ENCODE measurements at regions not wholly inside any gene's neighbourhood (a gene's known extent, or its start where the extent isn't known, plus 50 kb on each side); places are given as distances from the start of the nearest gene placed in this dataset.

DNA sequence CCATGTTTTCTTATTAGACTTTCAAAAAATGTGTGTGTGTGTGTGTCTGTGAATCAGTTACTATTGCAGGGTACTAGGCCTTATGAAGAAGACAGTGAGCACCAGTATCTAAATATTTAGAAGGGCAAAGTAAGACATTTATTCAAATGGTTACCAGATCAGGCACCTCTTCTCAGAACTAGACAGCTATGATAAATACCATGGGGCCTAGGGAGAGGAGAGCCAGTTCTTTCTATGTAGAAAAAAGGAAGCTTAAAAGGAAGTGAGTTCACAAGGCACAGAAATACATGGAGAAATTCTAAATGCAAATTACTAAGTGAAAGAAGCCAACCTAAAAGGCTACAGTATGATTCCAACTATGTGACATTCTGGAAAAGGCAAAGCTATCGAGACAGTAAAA, 261.3 kb downstream of the SOX11 start:
- no peak for DNase-seq (ENCODE audit: low read depth in 2 of 2, low spot score in 1 of 2)

- DNase-seq (ENCODE audit: low read depth in 2 of 2, low spot score in 1 of 2), result no peak
These were observed 262.3 kb downstream of the SOX11 start for GRCh38 chr2:5954509-5954908.

DNA sequence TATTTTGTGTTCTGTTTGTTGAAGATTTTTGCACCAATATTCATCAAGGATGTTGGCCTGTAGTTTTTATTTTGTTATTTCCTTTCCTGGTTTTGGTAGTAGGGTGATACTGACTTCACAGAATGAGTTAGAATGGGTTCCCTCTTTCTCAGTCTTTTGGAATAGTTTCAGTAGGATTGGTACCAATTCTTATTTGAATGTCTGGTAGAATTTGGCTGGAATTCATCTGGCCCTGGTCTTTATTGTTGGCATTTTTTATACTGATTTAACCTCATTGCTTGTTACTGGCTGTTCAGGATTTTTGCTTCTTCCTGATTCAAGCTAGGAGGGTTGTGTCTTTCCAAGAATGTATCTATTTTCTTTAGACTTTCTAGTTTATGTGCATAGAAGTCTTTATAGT, 263.7 kb downstream of the SOX11 start:
- DNase-seq (ENCODE audit: low read depth in 2 of 2, low spot score in 1 of 2), result no peak

GRCh38 chr2:5959836-5960820, 267.9 kb downstream of the SOX11 start:
- DNase-seq (ENCODE audit: low read depth in 2 of 2, low spot score in 1 of 2), result no peak

DNA sequence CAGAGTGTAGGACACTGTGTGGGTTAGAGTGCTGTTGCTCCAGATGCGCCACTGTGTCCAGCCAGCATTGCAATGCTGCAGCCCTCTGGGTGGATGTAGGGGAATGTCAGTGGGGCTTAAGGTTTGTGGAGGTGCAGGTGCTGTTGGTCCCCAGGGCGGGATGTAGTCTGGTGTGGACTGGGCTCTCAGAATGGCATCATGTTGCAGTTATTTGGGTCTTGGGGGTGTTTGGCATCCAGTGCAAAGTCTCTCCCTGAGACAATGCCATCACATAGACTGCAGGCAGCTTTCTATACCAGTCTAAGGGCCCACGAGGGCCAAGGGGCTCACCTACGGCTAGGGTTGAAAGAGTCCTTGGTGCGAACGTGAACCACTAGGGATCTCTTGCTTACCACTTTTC, 275.3 kb downstream of the SOX11 start:
- no peak for DNase-seq (ENCODE audit: low read depth in 2 of 2, low spot score in 1 of 2)

DNA sequence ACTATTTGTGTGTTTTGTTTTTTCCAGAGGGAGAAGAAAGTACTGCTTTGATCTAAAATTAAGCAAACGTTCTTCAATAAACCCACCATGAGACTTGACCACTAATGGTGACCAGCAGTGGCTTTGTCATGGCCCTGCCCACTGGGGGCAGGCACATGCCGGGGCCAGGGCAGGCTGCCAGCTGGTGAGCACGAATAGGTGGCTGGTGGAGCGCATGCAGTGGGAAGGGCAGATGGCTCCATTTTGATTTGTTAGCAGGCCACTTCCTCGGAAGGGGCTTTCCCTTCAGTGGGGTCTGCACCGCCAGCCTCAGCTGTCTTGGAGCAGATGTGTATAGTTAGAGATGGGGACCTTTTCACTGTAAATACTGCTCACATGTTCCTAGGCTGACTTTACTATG, 277.1 kb downstream of the SOX11 start:
- DNase-seq (ENCODE audit: low read depth in 2 of 2, low spot score in 1 of 2), result no peak

DNA sequence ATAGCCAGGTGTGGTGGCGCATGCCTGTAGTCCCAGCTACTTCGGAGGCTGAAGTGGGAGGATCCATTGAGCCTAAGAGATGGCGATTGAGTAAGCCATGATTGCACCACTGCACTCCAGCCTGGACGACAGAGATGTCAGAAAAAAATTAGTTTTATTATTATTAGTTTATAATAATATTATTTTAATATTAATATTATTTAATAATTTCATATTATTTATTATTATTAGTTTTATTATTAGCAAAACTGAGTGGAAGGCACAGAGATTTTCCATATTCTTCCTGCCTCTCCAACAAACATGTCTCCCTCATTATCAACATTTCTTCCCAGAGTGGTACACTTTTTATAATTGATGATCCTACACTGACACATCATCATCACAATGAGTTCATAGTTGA, 278.2 kb downstream of the SOX11 start:
- DNase-seq (ENCODE audit: low read depth in 2 of 2, low spot score in 1 of 2), result no peak

- no peak for DNase-seq (ENCODE audit: low read depth in 2 of 2, low spot score in 1 of 2)
These were observed 282.3 kb downstream of the SOX11 start for GRCh38 chr2:5974477-5974876.

DNA sequence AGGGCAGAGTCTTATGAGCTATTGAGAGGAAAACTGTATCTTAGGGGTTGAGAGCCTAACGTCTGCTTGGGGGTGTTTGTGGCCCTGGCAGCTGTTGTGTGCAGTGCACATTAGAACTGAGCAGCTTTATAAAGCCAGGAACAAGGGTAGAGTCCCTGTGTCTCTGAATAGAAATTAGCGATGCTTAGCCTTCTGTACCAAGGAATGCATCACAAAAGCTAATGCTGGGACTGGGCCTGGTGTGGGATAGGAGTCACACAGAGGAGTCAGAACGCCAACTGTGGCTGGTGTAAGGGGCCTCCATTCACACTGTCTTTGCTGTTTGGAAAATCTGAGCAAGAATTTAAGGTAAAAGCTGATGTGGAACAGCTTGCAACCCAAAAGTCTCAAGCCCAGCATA, 283.2 kb downstream of the SOX11 start:
- DNase-seq (ENCODE audit: low read depth in 2 of 2, low spot score in 1 of 2), result no peak

- no peak for DNase-seq (ENCODE audit: low read depth in 2 of 2, low spot score in 1 of 2)
These were observed 284.4 kb downstream of the SOX11 start for GRCh38 chr2:5976531-5977065.

- DNase-seq (ENCODE audit: low read depth in 2 of 2, low spot score in 1 of 2), result no peak
These were observed 285.3 kb downstream of the SOX11 start for GRCh38 chr2:5977477-5977876.

DNA sequence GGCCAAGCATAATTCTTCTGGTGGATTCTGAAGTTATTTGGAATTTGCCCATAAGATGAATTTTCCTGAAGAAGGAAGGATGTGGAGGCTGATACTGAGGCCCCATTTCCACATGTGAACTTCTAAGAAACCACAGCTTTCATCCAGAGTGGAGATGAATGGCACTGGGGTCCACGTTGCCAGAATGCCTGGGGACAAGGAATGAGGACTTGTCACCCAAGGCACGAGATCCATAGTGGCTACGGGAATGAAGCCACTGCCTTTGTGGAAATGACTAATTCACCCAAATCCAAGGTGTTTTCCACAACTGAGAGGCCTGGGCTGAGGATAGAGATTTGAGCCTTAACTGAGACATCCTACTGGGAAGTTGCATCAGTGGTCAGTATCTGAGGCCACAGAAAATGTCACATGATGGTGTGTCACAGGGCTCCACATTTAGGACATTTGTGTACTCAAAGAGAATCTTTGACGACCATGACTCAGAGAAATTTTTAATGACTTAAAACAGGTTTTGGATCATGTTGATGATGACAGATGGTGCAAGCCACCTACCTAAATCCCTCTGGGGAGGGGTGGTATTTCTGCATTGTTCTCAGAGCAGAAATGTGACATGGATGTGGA, 286.1 kb downstream of the SOX11 start:
- no peak for DNase-seq (ENCODE audit: low read depth in 2 of 2, low spot score in 1 of 2)

DNA sequence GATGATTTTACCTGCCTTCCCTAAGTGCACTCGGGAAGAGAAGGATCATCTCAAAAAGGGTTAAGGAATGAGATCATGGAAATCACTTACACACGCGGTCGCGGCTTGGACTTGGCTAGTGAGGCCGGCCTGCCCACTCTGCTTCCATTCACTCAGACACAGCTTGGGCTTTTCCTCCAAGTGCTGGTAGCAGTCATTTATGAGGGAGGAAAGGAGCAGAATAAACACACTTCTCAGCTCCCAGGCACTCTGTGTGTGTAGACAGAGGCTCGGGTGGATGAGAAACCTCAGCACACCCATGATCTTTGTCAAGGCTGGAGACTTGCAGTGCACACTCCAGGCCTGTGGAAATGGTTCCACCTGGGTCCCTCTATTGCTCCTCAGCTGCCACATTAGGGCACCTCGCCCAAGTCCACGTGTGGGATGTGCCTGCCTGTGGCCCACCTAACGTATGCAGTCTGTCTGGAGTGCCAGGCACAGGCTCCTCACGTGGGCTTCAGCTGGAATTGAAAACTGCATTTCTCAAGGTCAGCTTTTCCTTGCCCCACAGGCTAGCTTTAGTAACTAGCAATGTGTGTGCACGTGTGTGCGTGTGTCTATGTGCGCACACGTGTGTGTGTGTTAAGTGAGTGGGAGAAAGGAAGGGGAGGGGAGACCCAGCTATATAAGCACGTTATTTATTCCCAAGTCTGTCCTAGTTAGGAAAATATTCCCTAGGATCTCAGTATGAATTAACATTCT, 288.4 kb downstream of the SOX11 start:
- DNase-seq (ENCODE audit: low read depth in 2 of 2, low spot score in 1 of 2), result no peak

DNA sequence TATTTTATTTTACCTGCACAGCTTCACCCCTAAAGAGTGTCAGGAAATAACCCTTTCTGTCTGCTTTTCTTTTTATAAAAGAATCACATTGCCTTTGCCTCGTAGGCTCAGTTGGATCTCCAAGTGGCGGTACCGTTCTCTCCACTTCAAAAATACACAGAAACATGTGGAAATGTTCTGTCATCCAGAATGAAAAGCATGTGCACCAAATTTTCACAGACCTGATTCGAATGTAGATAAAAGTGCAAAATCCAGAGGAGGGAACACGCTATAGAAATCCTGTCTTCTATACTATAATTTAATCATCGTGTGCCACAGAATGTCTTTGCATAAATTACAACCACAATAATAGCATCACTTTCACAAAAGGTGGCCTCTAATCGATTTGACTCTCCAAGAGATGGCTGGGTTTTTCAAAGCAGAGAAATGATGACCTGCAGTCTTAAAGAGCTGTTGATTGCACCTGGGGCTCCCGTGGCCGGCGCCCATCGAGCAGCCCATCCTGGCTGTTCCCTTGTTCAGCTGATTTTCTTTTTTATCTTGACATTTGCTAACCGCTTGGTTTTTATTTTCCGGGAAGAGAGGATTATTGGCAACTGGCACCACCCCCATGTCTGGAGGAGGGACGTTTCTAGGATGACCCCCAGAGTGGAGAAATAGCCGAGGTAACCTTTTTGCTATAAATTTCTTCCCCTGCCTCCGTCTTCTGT, 290.2 kb downstream of the SOX11 start:
- no peak for DNase-seq (ENCODE audit: low read depth in 2 of 2, low spot score in 1 of 2)

- no peak for DNase-seq (ENCODE audit: low read depth in 2 of 2, low spot score in 1 of 2)
These were observed 290.7 kb downstream of the SOX11 start for GRCh38 chr2:5982903-5983265.

DNA sequence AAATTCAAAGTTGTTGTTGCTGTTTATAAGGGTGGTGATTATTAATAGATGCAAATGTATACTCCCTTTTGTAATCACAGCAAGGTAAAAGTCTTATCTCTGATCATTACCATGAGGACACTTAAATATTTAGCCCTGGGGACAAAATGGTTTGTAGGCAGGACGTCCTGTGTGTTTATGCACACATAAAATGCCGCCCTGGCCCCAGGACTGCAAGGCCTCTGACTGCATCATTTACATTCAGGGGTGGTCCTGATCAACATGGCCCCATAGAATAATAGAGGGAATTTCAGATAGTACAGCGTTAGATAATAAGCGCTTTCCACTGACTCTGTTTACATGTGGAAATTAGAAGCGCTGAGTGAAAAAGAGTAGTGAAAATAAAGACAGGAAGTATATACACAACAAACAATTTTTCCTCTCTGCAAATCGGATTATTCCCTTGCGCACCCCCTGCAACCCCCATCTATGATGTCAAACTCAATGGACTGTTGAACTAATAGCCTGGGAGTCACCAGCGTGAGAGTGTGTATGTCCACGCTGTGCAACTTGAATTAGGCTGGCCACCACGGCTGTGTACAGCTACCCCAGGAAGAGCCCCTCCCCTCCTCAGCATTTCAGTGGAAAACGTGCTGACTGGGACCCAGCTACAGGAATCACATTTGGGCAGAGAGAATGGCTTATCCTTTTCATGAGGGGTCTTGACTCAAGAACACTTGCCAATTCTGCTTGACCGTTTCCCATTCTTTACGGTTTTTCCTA, 291.5 kb downstream of the SOX11 start:
- no peak for DNase-seq (ENCODE audit: low read depth in 2 of 2, low spot score in 1 of 2)

DNA sequence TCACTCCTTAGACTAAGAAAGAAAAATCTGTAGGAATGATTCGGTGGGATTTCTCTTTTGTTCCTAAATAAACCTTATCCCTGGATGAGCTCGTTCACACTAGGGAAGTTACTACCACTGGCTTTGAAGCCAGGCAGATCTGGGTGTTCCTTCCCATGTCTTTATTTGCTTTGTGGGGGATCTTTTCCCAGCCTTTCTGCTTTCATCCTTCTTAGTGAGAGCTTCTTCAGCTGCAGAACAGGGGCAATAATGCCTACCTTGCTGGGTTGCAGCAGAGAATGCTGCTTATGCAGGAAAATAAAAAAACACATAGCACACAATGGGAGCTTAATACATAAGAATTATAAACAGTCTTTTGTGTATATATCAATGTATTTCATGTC, 292.1 kb downstream of the SOX11 start:
- no peak for DNase-seq (ENCODE audit: low read depth in 2 of 2, low spot score in 1 of 2)

- no peak for DNase-seq (ENCODE audit: low read depth in 2 of 2, low spot score in 1 of 2)
These were observed 292.8 kb downstream of the SOX11 start for GRCh38 chr2:5984946-5985345.

DNA sequence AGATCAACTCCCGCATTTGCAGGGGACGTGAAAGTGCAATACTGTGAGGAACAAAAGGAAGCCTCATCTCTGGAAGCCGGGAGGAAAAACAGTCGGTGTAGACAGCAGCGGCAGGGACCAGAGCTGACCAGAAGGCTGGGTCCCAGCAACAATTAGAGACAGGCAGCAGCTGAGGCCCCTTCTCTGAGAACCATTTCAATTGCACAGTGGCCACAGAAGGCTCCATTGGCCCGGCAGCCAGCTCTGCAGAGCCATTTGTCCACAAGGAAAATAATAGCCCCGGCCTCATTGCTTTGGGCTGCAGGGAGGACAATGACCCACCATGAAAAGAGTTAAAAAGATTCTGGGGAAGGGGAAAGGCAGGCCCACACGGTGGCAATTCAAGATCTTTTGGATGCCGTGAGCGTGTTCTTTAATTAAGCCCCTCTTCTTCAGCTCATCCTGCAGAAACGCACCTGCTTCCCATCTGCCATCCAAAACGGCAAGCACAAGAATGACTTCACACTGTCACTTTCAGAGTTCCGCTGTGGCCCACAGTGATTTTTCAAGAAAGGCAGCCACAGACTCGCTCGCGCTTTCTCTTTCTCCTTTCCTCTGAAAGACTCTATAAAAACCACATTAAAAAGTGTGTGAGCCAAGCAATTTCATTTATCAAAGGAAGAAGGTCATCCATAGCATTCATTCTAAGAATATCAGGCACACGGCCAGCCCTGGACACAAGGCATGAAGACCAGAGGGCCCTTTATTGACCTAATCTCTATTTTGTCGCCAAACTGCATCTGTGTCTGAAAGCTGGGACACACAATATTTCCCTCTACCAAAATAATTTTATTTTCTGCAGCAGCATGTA, 293.6 kb downstream of the SOX11 start:
- no peak for DNase-seq (ENCODE audit: low read depth in 2 of 2, low spot score in 1 of 2)
